ENCODE measurements at regions not wholly inside any gene's neighbourhood (a gene's known extent, or its start where the extent isn't known, plus 50 kb on each side); places are given as distances from the start of the nearest gene placed in this dataset.

DNA sequence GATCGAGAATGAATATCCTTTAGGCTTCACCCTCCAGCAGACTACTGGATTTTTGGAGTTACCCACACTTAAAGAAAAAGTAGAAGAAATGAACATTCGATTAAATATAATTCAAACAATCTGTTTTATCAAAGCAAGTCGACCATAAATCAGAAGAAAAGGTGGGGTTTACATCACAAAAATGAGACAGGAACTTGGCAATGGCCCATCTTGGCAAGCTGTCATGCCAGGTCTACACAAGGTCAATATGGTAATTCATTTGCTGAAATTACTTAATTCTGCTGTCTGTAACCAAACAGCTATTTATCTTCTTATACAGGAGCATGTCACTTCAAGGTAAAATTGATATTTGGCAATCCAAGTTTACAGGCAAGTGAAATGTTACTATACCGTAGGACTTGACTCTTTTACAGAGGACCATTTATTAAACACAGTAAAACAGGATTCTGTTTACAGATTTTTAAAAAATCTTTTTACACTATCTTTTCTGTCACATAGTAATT is 640.6 kb upstream of the NRP1 start:
- Histone ChIP-seq H3K9me3 (ENCODE audit: insufficient read depth, low read depth, low read length) (no peaks in the 10 kb centered on the region), H3K27ac (ENCODE audit: low read depth, low read length) (no peak overlapping the region), H4K91ac (ENCODE audit: low read depth, low read length) (no peak overlapping the region), H2BK120ac (ENCODE audit: insufficient read depth, low read length, poor library complexity) (no peak overlapping the region), H3K79me1 (ENCODE audit: low read length) (no peaks in the 10 kb centered on the region), H3K4me1 (ENCODE audit: control insufficient read depth in 1 of 2, insufficient read depth in 2 of 2, low read length in 2 of 2) (no peaks in the 10 kb centered on the region), H3K27me3 (ENCODE audit: insufficient read depth, low read length) (no peaks in the 10 kb centered on the region), H3K14ac (ENCODE audit: low read length) (no peak overlapping the region), H2BK12ac (ENCODE audit: low read length) (no peak overlapping the region), H3K36me3 (ENCODE audit: control insufficient read depth in 1 of 2, insufficient read depth in 2 of 2, low read length in 2 of 2) (no peaks in the 10 kb centered on the region), H3K4me3 (ENCODE audit: low read depth, low read length) (no peak overlapping the region), H3K23ac (ENCODE audit: low read length) (no peak overlapping the region), H2AK5ac (ENCODE audit: low read length) (no peak overlapping the region), H3K9ac (ENCODE audit: low read length) (no peak overlapping the region), H2AFZ (ENCODE audit: insufficient read depth, low read length, poor library complexity) (no peak overlapping the region), H4K12ac (ENCODE audit: low read depth, low read length) (no peak overlapping the region), H2BK5ac (ENCODE audit: low read depth, low read length, poor library complexity) (no peak overlapping the region), H3K18ac (ENCODE audit: low read length) (no peak overlapping the region), H4K8ac (ENCODE audit: low read depth, low read length) (no peak overlapping the region), H3K4ac (ENCODE audit: low read depth, low read length) (no peak overlapping the region), H3K79me2 (ENCODE audit: control insufficient read depth, insufficient read depth, low read length, poor library complexity) (no peaks in the 10 kb centered on the region), H3K4me2 (ENCODE audit: low read length) (no peak overlapping the region)
- no CpG with 5 or more reads among the region's 4 CpGs for WGBS (ENCODE audit: extremely low coverage, insufficient coverage, insufficient read length)
- DNase-seq: no peak

GRCh38 chr10:33968983-33969382 is 634.5 kb upstream of the NRP1 start:
- no peak overlapping the region for H3K14ac ChIP-seq (ENCODE audit: low read length)
- H3K27ac ChIP-seq (ENCODE audit: low read depth, low read length): no peak overlapping the region
- no CpG with 5 or more reads among the region's 1 CpG for WGBS (ENCODE audit: extremely low coverage, insufficient coverage, insufficient read length)
- no peak overlapping the region for H4K12ac ChIP-seq (ENCODE audit: low read depth, low read length)
- H3K4me3 ChIP-seq (ENCODE audit: low read depth, low read length): no peak overlapping the region
- H3K23ac ChIP-seq (ENCODE audit: low read length): no peak overlapping the region
- no peak for DNase-seq
- no peaks in the 10 kb centered on the region for H3K79me2 ChIP-seq (ENCODE audit: control insufficient read depth, insufficient read depth, low read length, poor library complexity)
- H3K4me2 ChIP-seq (ENCODE audit: low read length): no peak overlapping the region
- peaks cover 0 to 3% of the 10 kb centered on the region in 2 experiments for H3K4me1 ChIP-seq (ENCODE audit: control insufficient read depth in 1 of 2, insufficient read depth in 2 of 2, low read length in 2 of 2)
- no peak overlapping the region for H3K4ac ChIP-seq (ENCODE audit: low read depth, low read length)
- H3K27me3 ChIP-seq (ENCODE audit: insufficient read depth, low read length): no peaks in the 10 kb centered on the region
- no peaks in the 10 kb centered on the region for H3K36me3 ChIP-seq (ENCODE audit: control insufficient read depth in 1 of 2, insufficient read depth in 2 of 2, low read length in 2 of 2)
- no peaks in the 10 kb centered on the region for H3K9me3 ChIP-seq (ENCODE audit: insufficient read depth, low read depth, low read length)
- H2BK5ac ChIP-seq (ENCODE audit: low read depth, low read length, poor library complexity): no peak overlapping the region
- no peak overlapping the region for H4K91ac ChIP-seq (ENCODE audit: low read depth, low read length)
- H3K9ac ChIP-seq (ENCODE audit: low read length): no peak overlapping the region
- H3K18ac ChIP-seq (ENCODE audit: low read length): no peak overlapping the region
- H2AFZ ChIP-seq (ENCODE audit: insufficient read depth, low read length, poor library complexity): no peak overlapping the region
- no peak overlapping the region for H4K8ac ChIP-seq (ENCODE audit: low read depth, low read length)
- no peak overlapping the region for H2BK12ac ChIP-seq (ENCODE audit: low read length)
- no peaks in the 10 kb centered on the region for H3K79me1 ChIP-seq (ENCODE audit: low read length)
- H2BK120ac ChIP-seq (ENCODE audit: insufficient read depth, low read length, poor library complexity): no peak overlapping the region
- no peak overlapping the region for H2AK5ac ChIP-seq (ENCODE audit: low read length)

DNA sequence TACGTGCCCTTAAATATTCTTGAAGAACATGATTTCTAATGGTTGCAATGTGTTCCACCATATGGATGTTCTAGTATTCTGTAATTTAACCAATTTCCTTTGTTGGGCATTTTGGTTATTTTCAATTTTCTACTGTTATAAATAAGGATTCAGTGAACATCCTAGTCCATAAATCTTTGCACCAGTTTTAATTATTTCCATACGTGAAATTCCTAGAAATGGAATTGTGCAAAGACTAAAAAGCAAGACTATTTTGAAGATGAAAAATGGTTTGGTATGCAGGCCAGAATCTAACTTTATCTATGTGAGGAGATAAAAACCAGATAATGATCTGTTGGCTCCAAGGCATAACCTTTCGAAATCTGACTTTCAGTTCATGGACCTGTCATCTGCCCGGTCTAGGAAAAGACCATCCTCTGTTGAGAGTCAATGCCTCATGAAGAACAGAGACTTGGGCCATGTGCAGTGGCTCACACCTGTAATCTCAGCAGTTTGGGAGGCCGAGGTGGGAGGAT is 633.2 kb upstream of the NRP1 start:
- Histone ChIP-seq H3K23ac (ENCODE audit: low read length) (no peak overlapping the region), H2AFZ (ENCODE audit: insufficient read depth, low read length, poor library complexity) (no peak overlapping the region), H2AK5ac (ENCODE audit: low read length) (no peak overlapping the region), H3K27me3 (ENCODE audit: insufficient read depth, low read length) (no peaks in the 10 kb centered on the region), H4K8ac (ENCODE audit: low read depth, low read length) (no peak overlapping the region), H3K18ac (ENCODE audit: low read length) (no peak overlapping the region), H3K27ac (ENCODE audit: low read depth, low read length) (no peak overlapping the region), H3K9ac (ENCODE audit: low read length) (no peak overlapping the region), H3K4me3 (ENCODE audit: low read depth, low read length) (no peak overlapping the region), H2BK120ac (ENCODE audit: insufficient read depth, low read length, poor library complexity) (no peak overlapping the region), H3K4ac (ENCODE audit: low read depth, low read length) (no peak overlapping the region), H3K4me2 (ENCODE audit: low read length) (no peak overlapping the region), H3K9me3 (ENCODE audit: insufficient read depth, low read depth, low read length) (no peaks in the 10 kb centered on the region), H2BK5ac (ENCODE audit: low read depth, low read length, poor library complexity) (no peak overlapping the region), H3K36me3 (ENCODE audit: control insufficient read depth in 1 of 2, insufficient read depth in 2 of 2, low read length in 2 of 2) (no peaks in the 10 kb centered on the region), H3K4me1 (ENCODE audit: control insufficient read depth in 1 of 2, insufficient read depth in 2 of 2, low read length in 2 of 2) (peaks cover 0 to 3% of the 10 kb centered on the region in 2 experiments), H4K12ac (ENCODE audit: low read depth, low read length) (no peak overlapping the region), H4K91ac (ENCODE audit: low read depth, low read length) (no peak overlapping the region), H2BK12ac (ENCODE audit: low read length) (no peak overlapping the region), H3K79me1 (ENCODE audit: low read length) (no peaks in the 10 kb centered on the region), H3K79me2 (ENCODE audit: control insufficient read depth, insufficient read depth, low read length, poor library complexity) (no peaks in the 10 kb centered on the region), H3K14ac (ENCODE audit: low read length) (no peak overlapping the region)
- no CpG with 5 or more reads among the region's 5 CpGs for WGBS (ENCODE audit: extremely low coverage, insufficient coverage, insufficient read length)
- DNase-seq: peak; percentile 62 to 96

GRCh38 chr10:33966946-33967345 is 632.5 kb upstream of the NRP1 start:
- no peaks in the 10 kb centered on the region for H3K79me1 ChIP-seq (ENCODE audit: low read length)
- WGBS (ENCODE audit: extremely low coverage, insufficient coverage, insufficient read length): no CpG with 5 or more reads among the region's 4 CpGs
- H3K4me2 ChIP-seq (ENCODE audit: low read length): no peak overlapping the region

More at GRCh38 chr10:33966946-33967345, 632.5 kb upstream of the NRP1 start:
- Histone ChIP-seq H3K27ac (ENCODE audit: low read depth, low read length) (no peak overlapping the region), H2BK120ac (ENCODE audit: insufficient read depth, low read length, poor library complexity) (no peak overlapping the region), H3K79me2 (ENCODE audit: control insufficient read depth, insufficient read depth, low read length, poor library complexity) (no peaks in the 10 kb centered on the region), H2AK5ac (ENCODE audit: low read length) (no peak overlapping the region), H3K4me1 (ENCODE audit: control insufficient read depth in 1 of 2, insufficient read depth in 2 of 2, low read length in 2 of 2) (peaks cover 0 to 3% of the 10 kb centered on the region in 2 experiments), H3K36me3 (ENCODE audit: control insufficient read depth in 1 of 2, insufficient read depth in 2 of 2, low read length in 2 of 2) (no peaks in the 10 kb centered on the region), H3K14ac (ENCODE audit: low read length) (no peak overlapping the region), H3K4me3 (ENCODE audit: low read depth, low read length) (no peak overlapping the region), H3K9ac (ENCODE audit: low read length) (peak overlapping the region; percentile 42), H3K9me3 (ENCODE audit: insufficient read depth, low read depth, low read length) (no peaks in the 10 kb centered on the region), H2BK5ac (ENCODE audit: low read depth, low read length, poor library complexity) (no peak overlapping the region), H3K4ac (ENCODE audit: low read depth, low read length) (no peak overlapping the region), H2AFZ (ENCODE audit: insufficient read depth, low read length, poor library complexity) (no peak overlapping the region), H2BK12ac (ENCODE audit: low read length) (no peak overlapping the region), H3K23ac (ENCODE audit: low read length) (no peak overlapping the region), H4K91ac (ENCODE audit: low read depth, low read length) (no peak overlapping the region), H4K8ac (ENCODE audit: low read depth, low read length) (no peak overlapping the region), H3K27me3 (ENCODE audit: insufficient read depth, low read length) (no peaks in the 10 kb centered on the region), H4K12ac (ENCODE audit: low read depth, low read length) (no peak overlapping the region), H3K18ac (ENCODE audit: low read length) (no peak overlapping the region)
- DNase-seq: no peak

Measured in trophoblast cell (in vitro differentiated cells and primary cell).